B cell (primary cell): ENCODE measurements at regions not wholly inside any gene's neighbourhood (a gene's known extent, or its start where the extent isn't known, plus 50 kb on each side); places are given as distances from the start of the nearest gene placed in this dataset.

Experiments used
- ATAC-seq: fragments of 200-7000 bp; cut with Tn5 transposase; one replicate; pipeline ENCODE4 v1.10.0; 2021; ENCODE audit warnings: low read depth, mild to moderate bottlenecking, moderate number of reproducible peaks, moderate library complexity
- CTCF ChIA-PET: fragments of 350-600 bp; sonication (Branson Sonifier 250); formaldehyde crosslinking; loops from one replicate; lab custom pipeline; 2021; ENCODE audit warnings: antibody characterized with exemption, inconsistent platforms; lab: Charles Lee
- POLR2A ChIA-PET: fragments of 350-600 bp; sonication (Branson Sonifier 250); formaldehyde crosslinking; loops from one replicate; lab custom pipeline; 2021; ENCODE audit warnings: antibody characterized with exemption; lab: Charles Lee
- DNase-seq: peaks from one replicate; pipeline ENCODE4 v3.0.0; 2013
- H2AFZ ChIP-seq: 2 replicates; pipeline ENCODE4 v1.6.1; 2012; ENCODE audit warnings: mild to moderate bottlenecking, low read depth, low read length; ENCODE audit not compliant: insufficient read depth, poor library complexity, severe bottlenecking
- H3K27ac ChIP-seq, 2 donors: 1 replicate in 1 of 2; 2 replicates in 1 of 2; pipeline ENCODE4 v1.5.1; 2012 to 2013; ENCODE audit warnings: low read length in 2 of 2, mild to moderate bottlenecking in 2 of 2, moderate library complexity in 1 of 2
- H3K27me3 ChIP-seq, 4 experiments: fragments of 200-600 bp in 1 of 4; sonication (generic) in 1 of 4; replicated peaks in 1 of 4; 1 replicate in 2 of 4; 2 replicates in 2 of 4; pipeline versions ENCODE4 v1.6.1 to v1.7.0; 2013 to 2016; ENCODE audit warnings: low read length in 3 of 4, mild to moderate bottlenecking in 2 of 4, mixed read lengths in 1 of 4, moderate library complexity in 1 of 4; ENCODE audit not compliant: insufficient read depth in 4 of 4, control insufficient read depth in 3 of 4; ENCODE audit errors: control extremely low read depth in 1 of 4
- H3K36me3 ChIP-seq, 2 experiments: replicated peaks in 1 of 2; 1 replicate in 1 of 2; 2 replicates in 1 of 2; pipeline versions ENCODE4 v1.6.1 to v1.7.1; 2013; ENCODE audit warnings: low read length in 1 of 2; ENCODE audit not compliant: insufficient read depth in 2 of 2, control insufficient read depth in 1 of 2; ENCODE audit errors: control extremely low read depth in 1 of 2, extremely low read depth in 1 of 2
- H3K4me1 ChIP-seq, 2 donors: fragments of 200-600 bp in 1 of 2; sonication (generic) in 1 of 2; 1 replicate in 1 of 2; 2 replicates in 1 of 2; pipeline versions ENCODE4 v1.5.1 to v1.6.1; 2013 to 2017; ENCODE audit warnings: low read length in 2 of 2; ENCODE audit not compliant: control insufficient read depth in 2 of 2, insufficient read depth in 2 of 2
- H3K4me2 ChIP-seq: replicated peaks from 2 replicates; pipeline ENCODE3; 2012; ENCODE audit warnings: mild to moderate bottlenecking, low read depth, low read length; ENCODE audit not compliant: poor library complexity, severe bottlenecking
- H3K4me3 ChIP-seq, 5 experiments: fragments of 200-600 bp in 1 of 5; sonication (generic) in 1 of 5; 1 replicate in 3 of 5; 2 replicates in 2 of 5; pipeline versions ENCODE4 v1.5.1 to v1.7.0; 2011 to 2016; ENCODE audit warnings: low read length in 4 of 5, mild to moderate bottlenecking in 4 of 5, low read depth in 2 of 5, control low read depth in 1 of 5, moderate library complexity in 1 of 5; ENCODE audit not compliant: insufficient read depth in 1 of 5; ENCODE audit errors: control extremely low read depth in 1 of 5, extremely low read depth in 1 of 5
- H3K79me2 ChIP-seq: fragments of 200-600 bp; sonication (generic); one replicate; pipeline ENCODE4 v1.6.0; 2016; ENCODE audit warnings: low read length; ENCODE audit not compliant: control insufficient read depth, insufficient read depth
- H3K9ac ChIP-seq: fragments of 200-600 bp; sonication (generic); 2 replicates; pipeline ENCODE4 v1.6.1; 2017; ENCODE audit warnings: mild to moderate bottlenecking, low read length, moderate library complexity
- H3K9me3 ChIP-seq, 3 donors: one replicate each; pipeline versions ENCODE4 v1.6.1 to v1.7.1; 2013; ENCODE audit warnings: low read length in 2 of 3; ENCODE audit not compliant: control insufficient read depth in 2 of 3, insufficient read depth in 1 of 3; ENCODE audit errors: control extremely low read depth in 1 of 3
- H4K20me1 ChIP-seq: 2 replicates; pipeline ENCODE4 v1.6.0; 2012; ENCODE audit warnings: mild to moderate bottlenecking, low read length; ENCODE audit not compliant: insufficient read depth, control insufficient read depth, poor library complexity, severe bottlenecking
- H3K27ac Mint-ChIP-seq: one replicate; pipeline ENCODE4 v1.8.0; 2021; ENCODE audit warnings: mixed read lengths
- H3K27me3 Mint-ChIP-seq: one replicate; pipeline ENCODE4 v1.8.0; 2021; ENCODE audit warnings: mixed read lengths
- H3K4me1 Mint-ChIP-seq: one replicate; pipeline ENCODE4 v1.8.0; 2021; ENCODE audit warnings: mixed read lengths
- H3K4me3 Mint-ChIP-seq: one replicate; pipeline ENCODE4 v1.8.0; 2021; ENCODE audit warnings: mixed read lengths
- H3K9me3 Mint-ChIP-seq: one replicate; pipeline ENCODE4 v1.8.0; 2022; ENCODE audit warnings: mixed read lengths; ENCODE audit not compliant: insufficient read depth
- CTCF ChIP-seq: fragments of 200-600 bp; IDR thresholded peaks from one replicate; pipeline ENCODE4 v1.8.0; 2022; ENCODE audit warnings: antibody characterized with exemption, mild to moderate bottlenecking
- EZH2 ChIP-seq: IDR thresholded peaks from 2 replicates; pipeline ENCODE4 v1.6.1; 2012; ENCODE audit warnings: borderline replicate concordance, low read depth, mild to moderate bottlenecking, moderate library complexity, low read length; ENCODE audit not compliant: insufficient read depth, poor library complexity, severe bottlenecking
- WGBS: methylation state at CpG from one replicate; pipeline ENCODE4 v1.1.5; 2013; ENCODE audit warnings: missing lambda C conversion rate; ENCODE audit not compliant: insufficient coverage; 5-methylcytosine and 5-hydroxymethylcytosine counted together
- intact Hi-C: fragments of 100-400 bp; cut with micrococcal nuclease; formaldehyde crosslinking; loops from one replicate; pipeline ENCODE4 v1.10.0; 2022

GRCh38 chr12:107580750-107581618 lies 104.6 kb upstream of the PWP1 start:
- ChIA-PET POLR2A (no interaction called here), CTCF (no interaction called here)
- Histone ChIP-seq H3K4me3 (no peak overlapping the region), H3K4me2 (no peak overlapping the region), H3K4me1 (no peaks in the 10 kb centered on the region), H3K9ac (no peak overlapping the region), H3K27ac (no peak overlapping the region), H4K20me1 (no peaks in the 10 kb centered on the region), H3K79me2 (no peaks in the 10 kb centered on the region), H3K27me3 (no peaks in the 10 kb centered on the region), H3K36me3 (no peaks in the 10 kb centered on the region), H2AFZ (no peak overlapping the region), H3K9me3 (no peaks in the 10 kb centered on the region)
- DNase-seq (no peak), ATAC-seq (no peak)
- no peak overlapping the region for H3K27ac Mint-ChIP-seq
- intact Hi-C loops: no loop called here
- H3K9me3 Mint-ChIP-seq: no peaks in the 10 kb centered on the region
- 90% methylated on average over 37 of the region's 66 CpGs for WGBS
- TF ChIP-seq CTCF (no peak), EZH2 (no peak)
- H3K4me1 Mint-ChIP-seq: no peaks in the 10 kb centered on the region
- no peak overlapping the region for H3K4me3 Mint-ChIP-seq
- peaks cover 4% of the 10 kb centered on the region for H3K27me3 Mint-ChIP-seq

- Histone ChIP-seq H3K27ac (no peak overlapping the region), H3K9ac (no peak overlapping the region), H3K4me3 (no peak overlapping the region), H3K4me2 (no peak overlapping the region), H3K4me1 (no peaks in the 10 kb centered on the region), H3K27me3 (no peaks in the 10 kb centered on the region), H2AFZ (no peak overlapping the region), H3K9me3 (peaks cover 0 to 4% (median 0%) of the 10 kb centered on the region in 3 donors), H4K20me1 (no peaks in the 10 kb centered on the region), H3K36me3 (no peaks in the 10 kb centered on the region), H3K79me2 (no peaks in the 10 kb centered on the region)
- Mint-ChIP-seq H3K27me3 (peaks cover 4% of the 10 kb centered on the region), H3K4me3 (no peak overlapping the region), H3K27ac (no peak overlapping the region), H3K4me1 (no peaks in the 10 kb centered on the region), H3K9me3 (no peaks in the 10 kb centered on the region)
- TF ChIP-seq CTCF: no peak
- no peak for TF ChIP-seq EZH2
- 94% methylated on average over 11 of the region's 12 CpGs for WGBS
- ChIA-PET CTCF (no interaction called here), POLR2A (no interaction called here)
- ATAC-seq: no peak
- intact Hi-C loops: no loop called here
- DNase-seq: no peak
Measured at GRCh38 chr12:107581619-107582015, 104.0 kb upstream of the PWP1 start.
